LNCaP clone FGC (cell line): ENCODE measurements at regions not wholly inside any gene's neighbourhood (a gene's known extent, or its start where the extent isn't known, plus 50 kb on each side); places are given as distances from the start of the nearest gene placed in this dataset.

ENCODE experiments used
- DNase-seq: peaks from one replicate; pipeline ENCODE4 v3.0.0-alpha.2; 2011; ENCODE audit warnings: low read depth
- H3K4me3 ChIP-seq: 2 replicates; pipeline ENCODE4 v1.5.1; 2011; ENCODE audit warnings: mild to moderate bottlenecking, low read depth, low read length, control low read depth
- TF ChIP-seq, protein P1 (sequence below): IDR thresholded peaks from 2 replicates; pipeline ENCODE4 v1.5.1; 2012; ENCODE audit warnings: mild to moderate bottlenecking; ENCODE audit not compliant: control insufficient read depth, insufficient read depth; ENCODE audit errors: extremely low read depth

DNA sequence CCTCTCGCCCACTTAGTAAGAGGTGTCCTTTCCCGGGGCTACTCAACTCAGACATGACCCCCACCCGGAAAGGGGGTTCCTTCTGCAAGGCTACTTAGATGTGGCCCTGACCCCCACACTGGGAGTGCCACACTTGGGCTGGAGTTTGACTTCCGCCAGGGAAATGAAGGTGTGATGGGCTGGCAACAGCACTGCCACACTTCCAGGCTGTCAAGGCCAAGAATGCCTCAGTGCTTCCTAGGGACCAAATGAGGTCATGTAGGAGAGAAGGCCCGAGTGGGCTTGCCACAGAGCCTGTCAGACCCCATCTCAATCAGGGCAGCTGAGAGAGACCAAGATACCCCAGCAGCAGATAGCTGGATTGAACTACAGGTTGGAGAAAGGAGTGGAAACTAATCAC, 55.5 kb downstream of the DRD1 start:
- DNase-seq: no peak
- TF ChIP-seq, protein P1, sequence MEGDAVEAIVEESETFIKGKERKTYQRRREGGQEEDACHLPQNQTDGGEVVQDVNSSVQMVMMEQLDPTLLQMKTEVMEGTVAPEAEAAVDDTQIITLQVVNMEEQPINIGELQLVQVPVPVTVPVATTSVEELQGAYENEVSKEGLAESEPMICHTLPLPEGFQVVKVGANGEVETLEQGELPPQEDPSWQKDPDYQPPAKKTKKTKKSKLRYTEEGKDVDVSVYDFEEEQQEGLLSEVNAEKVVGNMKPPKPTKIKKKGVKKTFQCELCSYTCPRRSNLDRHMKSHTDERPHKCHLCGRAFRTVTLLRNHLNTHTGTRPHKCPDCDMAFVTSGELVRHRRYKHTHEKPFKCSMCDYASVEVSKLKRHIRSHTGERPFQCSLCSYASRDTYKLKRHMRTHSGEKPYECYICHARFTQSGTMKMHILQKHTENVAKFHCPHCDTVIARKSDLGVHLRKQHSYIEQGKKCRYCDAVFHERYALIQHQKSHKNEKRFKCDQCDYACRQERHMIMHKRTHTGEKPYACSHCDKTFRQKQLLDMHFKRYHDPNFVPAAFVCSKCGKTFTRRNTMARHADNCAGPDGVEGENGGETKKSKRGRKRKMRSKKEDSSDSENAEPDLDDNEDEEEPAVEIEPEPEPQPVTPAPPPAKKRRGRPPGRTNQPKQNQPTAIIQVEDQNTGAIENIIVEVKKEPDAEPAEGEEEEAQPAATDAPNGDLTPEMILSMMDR: no peak
- H3K4me3 ChIP-seq: no peak overlapping the region

DNA sequence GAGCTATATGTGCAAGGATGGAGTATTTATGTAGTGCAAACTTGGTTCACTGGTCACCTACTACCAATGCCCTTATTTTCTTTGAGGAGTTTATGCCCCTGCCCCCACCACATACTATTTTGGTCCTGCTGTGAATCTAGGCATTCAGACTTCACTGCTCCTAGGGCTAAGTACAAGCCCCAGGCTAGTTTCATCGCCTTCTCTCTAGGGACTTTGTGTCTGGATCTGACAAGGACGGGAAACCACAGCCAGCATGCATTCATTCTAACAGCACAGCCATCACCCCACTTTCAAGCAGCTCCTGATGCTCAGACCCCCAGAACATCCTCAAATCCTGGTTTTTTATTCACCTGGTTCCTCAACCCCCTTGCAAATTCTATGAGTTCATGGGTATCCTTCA, 56.8 kb downstream of the DRD1 start:
- TF ChIP-seq, protein P1: no peak
- no peak overlapping the region for H3K4me3 ChIP-seq
- DNase-seq: no peak

DNA sequence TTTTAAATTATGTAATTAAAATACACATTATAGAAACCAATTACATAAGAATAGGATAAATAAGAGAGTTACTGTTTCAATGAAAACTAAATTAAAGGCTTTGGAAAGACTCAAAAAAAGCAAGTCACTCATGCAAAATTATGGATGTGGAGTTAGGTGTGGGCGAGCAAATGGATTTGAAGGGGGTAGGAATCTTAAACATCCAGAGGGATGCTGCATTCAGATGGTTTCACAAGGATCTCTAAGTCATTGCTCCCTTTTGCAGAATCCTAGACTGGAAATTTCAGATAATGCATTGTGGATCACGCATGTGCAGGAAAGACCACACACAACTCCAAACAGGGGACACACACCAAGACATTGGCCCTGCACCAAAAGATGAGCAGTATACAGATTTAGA, 57.5 kb downstream of the DRD1 start:
- TF ChIP-seq, protein P1: no peak
- H3K4me3 ChIP-seq: no peak overlapping the region
- no peak for DNase-seq

DNA sequence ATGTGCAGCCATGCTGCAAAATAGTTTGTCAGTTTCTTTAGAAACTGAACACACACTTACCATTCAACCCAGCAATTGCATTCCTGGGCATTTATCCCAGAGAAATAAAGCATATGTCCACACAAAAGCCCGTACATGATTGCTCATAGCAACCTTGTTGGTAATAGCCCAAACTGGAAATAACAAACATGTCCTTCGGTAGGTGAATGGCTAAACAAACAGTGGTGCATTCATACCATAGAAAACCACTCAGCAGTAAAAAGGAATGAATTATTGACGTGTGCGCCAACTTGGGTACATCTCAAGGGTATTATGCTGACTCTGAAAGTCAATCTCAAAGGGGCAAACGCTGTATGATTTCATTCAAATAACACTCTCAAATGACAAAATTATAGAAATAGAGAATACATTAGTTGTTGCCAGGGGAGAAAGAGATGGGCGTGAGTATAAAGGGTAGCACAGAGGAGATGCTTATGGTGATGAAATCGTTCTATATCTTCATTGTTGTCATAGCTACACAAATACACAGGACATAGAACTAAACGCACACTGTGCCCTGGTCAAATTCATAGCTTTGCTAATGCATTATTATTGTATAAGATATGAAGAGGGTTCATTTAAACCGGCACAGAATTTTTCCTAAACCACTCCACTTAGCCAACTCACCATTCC, 58.2 kb downstream of the DRD1 start:
- peak; percentile 10 for DNase-seq

DNA sequence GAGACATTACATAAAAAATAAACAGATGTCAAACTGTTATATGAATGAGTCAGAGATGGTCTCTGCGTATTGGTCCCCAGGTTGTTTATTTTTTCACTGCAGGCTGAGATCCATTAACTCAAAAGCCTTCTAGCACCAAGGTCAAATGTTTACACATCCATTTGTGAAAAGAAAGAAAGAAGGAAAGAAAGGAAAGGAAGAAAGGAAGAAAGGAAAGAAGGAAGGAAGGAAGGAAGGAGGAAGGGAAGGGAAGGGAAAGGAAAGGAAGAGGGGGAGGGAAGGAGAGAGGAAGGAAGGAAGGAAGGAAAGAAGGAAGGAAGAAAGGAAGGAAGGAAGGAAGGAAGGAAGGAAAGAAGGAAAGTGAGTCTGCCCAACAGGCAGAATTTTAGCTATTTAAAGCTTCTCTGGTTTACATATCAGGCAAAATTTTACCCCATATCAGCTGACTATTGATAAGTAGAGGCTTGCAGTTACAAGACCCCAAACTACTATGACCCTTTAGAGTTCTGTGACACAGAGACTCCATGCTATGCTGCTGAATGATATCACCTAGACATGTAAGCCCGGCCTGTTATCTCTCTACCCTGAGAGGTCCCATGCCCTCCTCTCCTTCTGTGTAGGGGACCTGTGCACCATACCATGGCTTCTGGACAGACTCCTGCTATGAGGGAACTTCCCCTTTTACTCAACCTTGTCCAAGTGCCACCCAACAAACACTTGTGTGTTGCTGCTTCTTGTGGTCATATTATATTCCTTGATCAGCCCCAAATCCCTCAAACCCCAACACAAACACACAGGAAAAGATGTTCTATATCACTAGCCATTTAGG, 59.0 kb downstream of the DRD1 start:
- no peak overlapping the region for H3K4me3 ChIP-seq
- TF ChIP-seq, protein P1: no peak
- no peak for DNase-seq

More for the DNA sequence above, 58.2 kb downstream of the DRD1 start:
- no peak overlapping the region for H3K4me3 ChIP-seq
- TF ChIP-seq, protein P1: no peak

DNA sequence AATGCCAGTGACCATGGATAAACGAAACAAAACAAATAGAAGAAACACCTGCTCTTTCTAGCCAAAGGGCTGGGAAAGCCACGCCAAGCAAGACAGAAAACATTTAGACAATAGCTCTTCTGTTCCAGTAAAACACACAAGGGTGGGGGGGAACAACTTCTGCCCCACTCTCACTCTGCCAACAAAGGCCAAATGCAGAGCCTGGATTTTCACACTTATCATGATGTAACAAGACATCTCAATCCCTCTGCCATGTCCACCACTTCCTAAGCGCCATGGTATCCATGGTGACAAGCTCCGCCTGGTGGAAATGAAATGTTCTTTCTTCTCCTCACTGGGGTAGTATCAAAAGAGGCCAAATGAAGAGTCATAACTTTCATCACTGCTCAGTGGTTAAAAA, 60.6 kb downstream of the DRD1 start:
- no peak for DNase-seq
- TF ChIP-seq, protein P1: no peak

More for the DNA sequence above, 60.6 kb downstream of the DRD1 start:
- no peak overlapping the region for H3K4me3 ChIP-seq
